Smooth muscle cell (in vitro differentiated cells): ENCODE measurements at regions not wholly inside any gene's neighbourhood (a gene's known extent, or its start where the extent isn't known, plus 50 kb on each side); places are given as distances from the start of the nearest gene placed in this dataset.

ENCODE experiments used
- DNase-seq: peaks from one replicate; lab custom pipeline; 2025; ENCODE audit not compliant: unreplicated experiment; lab: John Stamatoyannopoulos, UW
- H2AFZ ChIP-seq: fragments of 200-600 bp; sonication (generic); 2 replicates; pipeline ENCODE4 v1.6.0; 2016; ENCODE audit warnings: antibody characterized with exemption, low read depth, mild to moderate bottlenecking
- H3F3A ChIP-seq: fragments of 200-600 bp; sonication (generic); 2 replicates; pipeline ENCODE4 v1.6.0; 2017; ENCODE audit warnings: antibody characterized with exemption, low read depth
- H3K27ac ChIP-seq: fragments of 200-600 bp; sonication (generic); 2 replicates; pipeline ENCODE4 v1.5.1; 2016; ENCODE audit warnings: low read depth, mild to moderate bottlenecking
- H3K27me3 ChIP-seq: fragments of 200-600 bp; sonication (generic); 2 replicates; pipeline ENCODE4 v1.6.1; 2016; ENCODE audit warnings: low read depth, mild to moderate bottlenecking
- H3K36me3 ChIP-seq: fragments of 200-600 bp; sonication (generic); 2 replicates; pipeline ENCODE4 v1.5.1; 2016; ENCODE audit warnings: low read depth
- H3K4me1 ChIP-seq: fragments of 200-600 bp; sonication (generic); 2 replicates; pipeline ENCODE4 v1.5.1; 2016; ENCODE audit warnings: low read depth
- H3K4me2 ChIP-seq: fragments of 200-600 bp; sonication (generic); 2 replicates; pipeline ENCODE4 v1.6.0; 2016; ENCODE audit warnings: mild to moderate bottlenecking
- H3K4me3 ChIP-seq: fragments of 200-600 bp; sonication (generic); 2 replicates; pipeline ENCODE4 v1.5.1; 2016; ENCODE audit warnings: mild to moderate bottlenecking
- H3K79me2 ChIP-seq: fragments of 200-600 bp; sonication (generic); 2 replicates; pipeline ENCODE4 v1.6.0; 2016; ENCODE audit warnings: low read depth, mild to moderate bottlenecking
- H3K9ac ChIP-seq: fragments of 200-600 bp; sonication (generic); 2 replicates; pipeline ENCODE4 v1.6.0; 2016; ENCODE audit warnings: low read depth
- H3K9me3 ChIP-seq: fragments of 200-600 bp; sonication (generic); replicated peaks from 2 replicates; pipeline ENCODE4 v1.5.1; 2016; ENCODE audit warnings: low read depth
- H4K20me1 ChIP-seq: fragments of 200-600 bp; sonication (generic); 2 replicates; pipeline ENCODE4 v1.6.0; 2016; ENCODE audit warnings: low read depth
- WGBS: methylation state at CpG from one replicate; pipeline ENCODE4 v1.1.7; 2016; ENCODE audit warnings: low lambda C conversion rate; 5-methylcytosine and 5-hydroxymethylcytosine counted together
- TF ChIP-seq, protein P1 (sequence below): fragments of 200-600 bp; sonication (generic); IDR thresholded peaks from 2 replicates; pipeline ENCODE4 v1.5.1; 2017; ENCODE audit warnings: borderline replicate concordance, mild to moderate bottlenecking, antibody characterized with exemption; ENCODE audit not compliant: insufficient read depth, poor library complexity, severe bottlenecking

DNA sequence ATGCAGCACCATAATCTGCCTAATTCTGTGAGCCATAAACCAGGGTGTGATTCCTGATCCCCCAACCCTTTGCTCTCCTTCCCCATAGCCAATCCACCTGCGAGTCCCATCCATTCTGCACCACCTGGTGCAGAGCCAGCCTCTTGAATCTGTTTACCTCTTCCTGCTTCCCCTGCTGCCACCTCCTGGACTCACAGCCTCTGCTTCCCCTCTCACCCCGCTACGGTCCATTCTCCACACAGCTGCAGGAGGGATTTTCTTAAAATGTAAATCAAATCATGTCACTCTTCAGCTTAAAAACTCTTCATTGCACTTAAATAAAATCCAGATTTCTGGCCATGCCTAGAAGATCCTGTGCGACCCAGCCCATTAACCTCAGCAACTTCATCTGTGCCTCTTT lies 186.7 kb downstream of the FOXD2 start:
- no peak overlapping the region for H3K9ac ChIP-seq
- H3K4me2 ChIP-seq, result no peak overlapping the region
- DNase-seq, result no peak
- H3K36me3 ChIP-seq, result no peaks in the 10 kb centered on the region
- H2AFZ ChIP-seq, result no peak overlapping the region
- H3K27ac ChIP-seq, result no peak overlapping the region
- no peaks in the 10 kb centered on the region for H4K20me1 ChIP-seq
- H3K27me3 ChIP-seq, result peaks cover 42% of the 10 kb centered on the region
- 37% methylated on average over 4 of the region's 4 CpGs for WGBS
- no peaks in the 10 kb centered on the region for H3K9me3 ChIP-seq
- H3K4me1 ChIP-seq, result no peaks in the 10 kb centered on the region
- H3K4me3 ChIP-seq, result no peak overlapping the region
- no peaks in the 10 kb centered on the region for H3F3A ChIP-seq
- H3K79me2 ChIP-seq, result no peaks in the 10 kb centered on the region
- TF ChIP-seq, protein P1, sequence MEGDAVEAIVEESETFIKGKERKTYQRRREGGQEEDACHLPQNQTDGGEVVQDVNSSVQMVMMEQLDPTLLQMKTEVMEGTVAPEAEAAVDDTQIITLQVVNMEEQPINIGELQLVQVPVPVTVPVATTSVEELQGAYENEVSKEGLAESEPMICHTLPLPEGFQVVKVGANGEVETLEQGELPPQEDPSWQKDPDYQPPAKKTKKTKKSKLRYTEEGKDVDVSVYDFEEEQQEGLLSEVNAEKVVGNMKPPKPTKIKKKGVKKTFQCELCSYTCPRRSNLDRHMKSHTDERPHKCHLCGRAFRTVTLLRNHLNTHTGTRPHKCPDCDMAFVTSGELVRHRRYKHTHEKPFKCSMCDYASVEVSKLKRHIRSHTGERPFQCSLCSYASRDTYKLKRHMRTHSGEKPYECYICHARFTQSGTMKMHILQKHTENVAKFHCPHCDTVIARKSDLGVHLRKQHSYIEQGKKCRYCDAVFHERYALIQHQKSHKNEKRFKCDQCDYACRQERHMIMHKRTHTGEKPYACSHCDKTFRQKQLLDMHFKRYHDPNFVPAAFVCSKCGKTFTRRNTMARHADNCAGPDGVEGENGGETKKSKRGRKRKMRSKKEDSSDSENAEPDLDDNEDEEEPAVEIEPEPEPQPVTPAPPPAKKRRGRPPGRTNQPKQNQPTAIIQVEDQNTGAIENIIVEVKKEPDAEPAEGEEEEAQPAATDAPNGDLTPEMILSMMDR, result peak; percentile 4

DNA sequence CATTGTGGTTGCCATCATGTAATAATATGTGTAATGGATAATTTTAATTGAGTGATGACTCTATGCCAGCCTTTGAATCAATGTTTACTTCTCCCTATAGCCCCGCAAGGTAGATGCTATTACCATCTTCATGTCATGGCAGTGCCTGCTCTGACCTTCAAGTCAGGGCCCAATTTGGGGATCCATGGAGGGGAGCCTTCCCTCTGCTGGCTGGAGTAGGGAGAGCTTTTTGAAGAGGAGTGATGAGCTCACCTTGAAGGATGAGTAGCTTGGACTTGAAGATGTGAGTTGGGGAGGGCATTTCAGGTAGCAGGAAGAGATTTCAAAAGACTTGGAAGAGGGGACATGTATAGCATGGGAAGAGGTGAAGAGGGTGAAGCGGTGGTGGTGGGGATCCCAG lies 189.2 kb downstream of the FOXD2 start:
- Histone ChIP-seq H3F3A (no peaks in the 10 kb centered on the region), H3K4me3 (no peak overlapping the region), H3K27ac (no peak overlapping the region), H3K4me1 (no peaks in the 10 kb centered on the region), H3K36me3 (no peaks in the 10 kb centered on the region), H3K9me3 (no peaks in the 10 kb centered on the region), H3K27me3 (peaks cover 43% of the 10 kb centered on the region), H3K79me2 (no peaks in the 10 kb centered on the region), H3K9ac (no peak overlapping the region), H3K4me2 (no peak overlapping the region), H2AFZ (no peak overlapping the region), H4K20me1 (no peaks in the 10 kb centered on the region)
- WGBS, result 96% methylated on average over 2 of the region's 2 CpGs
- TF ChIP-seq, protein P1, result no peak
- DNase-seq, result no peak

DNA sequence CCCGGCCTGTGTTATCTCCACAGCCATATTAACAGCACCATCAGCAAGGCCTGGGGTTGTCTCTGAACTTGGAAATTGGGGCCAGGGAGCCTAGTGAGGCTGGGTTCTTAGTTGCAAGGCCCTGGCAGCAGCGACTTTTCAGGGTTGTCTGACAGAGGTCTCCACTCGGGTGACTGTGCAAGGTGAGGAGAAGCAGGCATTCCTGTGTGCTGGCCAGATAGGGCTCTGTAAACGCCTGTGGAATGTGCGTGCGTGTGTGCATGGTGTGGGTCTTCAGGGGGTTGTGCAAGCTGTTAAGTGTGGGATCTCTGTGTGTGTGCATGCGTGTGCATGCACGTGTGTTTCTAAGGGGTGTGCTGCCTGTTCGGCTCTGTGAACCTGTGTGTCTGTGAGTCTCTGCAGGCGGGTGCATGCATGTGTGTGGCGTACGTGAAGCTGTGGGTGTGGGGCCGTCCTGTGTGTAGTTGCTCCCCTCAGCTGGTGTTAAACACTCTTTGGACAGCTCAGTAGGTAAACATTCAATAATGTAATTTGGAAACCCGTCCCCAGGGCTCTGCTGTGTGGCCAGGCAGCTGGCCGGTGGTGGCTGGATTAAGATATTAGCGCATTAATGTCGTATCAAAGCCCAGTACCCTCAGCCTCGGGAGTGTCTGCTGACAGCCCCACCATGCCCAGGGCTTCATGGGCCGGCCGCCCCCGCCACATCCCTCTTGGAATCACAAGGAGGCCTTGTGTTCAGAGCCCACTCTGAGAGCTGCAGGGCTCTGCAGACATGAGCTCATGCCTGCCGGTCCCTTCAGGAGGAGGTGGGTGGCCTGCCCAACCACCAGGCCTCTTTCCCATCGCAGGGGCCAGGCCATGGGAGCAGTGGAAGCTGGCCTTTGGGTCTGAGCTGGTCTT lies 189.9 kb downstream of the FOXD2 start:
- WGBS, result 65% methylated on average over 22 of the region's 23 CpGs
- H3K27ac ChIP-seq, result no peak overlapping the region

More for the DNA sequence above, 189.9 kb downstream of the FOXD2 start:
- Histone ChIP-seq H4K20me1 (no peaks in the 10 kb centered on the region), H3K9ac (no peak overlapping the region), H3K36me3 (no peaks in the 10 kb centered on the region), H3K4me3 (no peak overlapping the region), H3K27me3 (peaks cover 43% of the 10 kb centered on the region), H3K79me2 (no peaks in the 10 kb centered on the region), H3K4me2 (no peak overlapping the region), H3K4me1 (no peaks in the 10 kb centered on the region), H3F3A (no peaks in the 10 kb centered on the region), H3K9me3 (no peaks in the 10 kb centered on the region), H2AFZ (no peak overlapping the region)
- no peak for DNase-seq
- TF ChIP-seq, protein P1, result no peak
